ENCODE measurements at regions not wholly inside any gene's neighbourhood (a gene's known extent, or its start where the extent isn't known, plus 50 kb on each side); places are given as distances from the start of the nearest gene placed in this dataset.

- no peaks in the 10 kb centered on the region for H3K27me3 ChIP-seq (ENCODE audit: control insufficient read depth in 2 of 2, insufficient read depth in 2 of 2, low read length in 2 of 2)
- no peak for DNase-seq (ENCODE audit: low read depth, low spot score)
- H3K4me1 ChIP-seq (ENCODE audit: control insufficient read depth, extremely low read depth, insufficient read depth, low read length): no peaks in the 10 kb centered on the region
- no peaks in the 10 kb centered on the region for H3K79me2 ChIP-seq (ENCODE audit: control insufficient read depth, insufficient read depth, low read length)
- POLR2A ChIA-PET: no interaction called here
- no peaks in the 10 kb centered on the region for H3K9me1 ChIP-seq (replicated peaks; ENCODE audit: control insufficient read depth, extremely low read depth, insufficient read depth, low read length)
- TF ChIP-seq JUN (IDR thresholded peaks at IDR 0.05; ENCODE audit: borderline replicate concordance, insufficient read depth, insufficient read length, low read depth) (no peak), CTCF (IDR thresholded peaks at IDR 0.05; ENCODE audit: extremely low read depth in 1 of 2, insufficient read depth in 1 of 2, low read depth in 1 of 2, low read length in 2 of 2) (no peak), FOS (IDR thresholded peaks at IDR 0.05; ENCODE audit: borderline replicate concordance, insufficient read depth, low read length) (no peak), GATA2 (IDR thresholded peaks at IDR 0.05; ENCODE audit: insufficient read depth, insufficient read length, low read depth, low read length) (no peak), MAX (IDR thresholded peaks at IDR 0.05; ENCODE audit: insufficient read depth, insufficient read length) (no peak), EZH2 (IDR thresholded peaks at IDR 0.05; ENCODE audit: borderline replicate concordance, low read depth, low read length, severe bottlenecking) (no peak), POLR2A (IDR thresholded peaks at IDR 0.05; ENCODE audit: low read depth, low read length) (no peak), MYC (IDR thresholded peaks at IDR 0.05; ENCODE audit: low read depth, low read length) (no peak), POLR2AphosphoS5 (IDR thresholded peaks at IDR 0.05; ENCODE audit: insufficient read depth, low read depth, low read length) (no peak)
- CTCF ChIA-PET: no interaction called here
- no peaks in the 10 kb centered on the region for H3K36me3 ChIP-seq (ENCODE audit: control insufficient read depth in 2 of 2, extremely low read depth in 1 of 2, insufficient read depth in 2 of 2, low read length in 2 of 2)
- no peak overlapping the region for H3K4me3 ChIP-seq (replicated peaks in 1 of 3; ENCODE audit: insufficient read depth in 1 of 3, low read depth in 1 of 3, low read length in 3 of 3)
- FAIRE-seq: no peak
- no TSS peak for BruUV-seq (replicated peaks)
- no peak overlapping the region for H3K4me2 ChIP-seq (ENCODE audit: insufficient read depth, low read length)
- dilution Hi-C loops (cut with MboI; ENCODE audit: extremely low pct_ligation_motif_present, low sequenced_read_pairs) (no loop called here), intact Hi-C loops (cut with micrococcal nuclease) (no loop called here)
- H4K20me1 ChIP-seq (replicated peaks; ENCODE audit: control insufficient read depth, extremely low read depth, insufficient read depth, low read length): no peaks in the 10 kb centered on the region
- no peak overlapping the region for H3K27ac ChIP-seq (ENCODE audit: insufficient read depth, low read depth, low read length)
- H2AFZ ChIP-seq (ENCODE audit: low read depth, low read length): no peak overlapping the region
- H3K9me3 ChIP-seq (replicated peaks; ENCODE audit: control insufficient read depth, insufficient read depth, low read length): no peaks in the 10 kb centered on the region
- H3K9ac ChIP-seq (replicated peaks; ENCODE audit: extremely low read depth, insufficient read depth, low read length): no peak overlapping the region
These were observed 141.0 kb downstream of the TBXT start for GRCh38 chr6:166026586-166027126.

All from endothelial cell of umbilical vein (primary cell).